T-helper 1 cell treated with Interleukin-12 subunit alpha and Interleukin-12 subunit beta and Interleukin-4 antibody, amounts not matched to agents 30 ng/mL and 1 ng/mL, for 36 hours (primary cell): ENCODE measurements at regions not wholly inside any gene's neighbourhood (a gene's known extent, or its start where the extent isn't known, plus 50 kb on each side); places are given as distances from the start of the nearest gene placed in this dataset.
"Not testable (repeated sequence)": the region's sequence is repeated elsewhere in the genome, so short reads cannot be mapped to it uniquely, and the experiment has no call there.

Experiments
- intact Hi-C: fragments of 100-400 bp; cut with micrococcal nuclease; formaldehyde crosslinking; loops from one replicate; pipeline ENCODE4 v1.15.1; 2024

DNA sequence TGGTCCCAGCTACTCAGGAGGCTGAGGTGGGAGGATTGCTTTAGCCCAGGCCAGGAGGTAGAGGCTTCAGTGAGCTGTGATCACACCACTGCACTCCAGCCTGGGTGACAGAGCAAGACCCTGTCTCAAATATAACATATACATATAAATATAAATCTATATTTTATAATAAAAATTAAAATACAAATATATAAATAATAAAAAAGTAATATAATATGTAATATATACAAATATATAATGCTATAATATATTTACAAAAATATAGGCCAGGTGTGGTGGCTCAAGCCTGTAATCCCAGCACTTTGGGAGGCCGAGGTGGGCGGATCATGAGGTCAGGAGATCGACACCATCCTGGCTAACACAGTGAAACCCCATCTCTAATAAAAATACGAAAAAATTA, 131.4 kb downstream of the MFAP3L start:
- intact Hi-C loops, result not testable (repeated sequence)

DNA sequence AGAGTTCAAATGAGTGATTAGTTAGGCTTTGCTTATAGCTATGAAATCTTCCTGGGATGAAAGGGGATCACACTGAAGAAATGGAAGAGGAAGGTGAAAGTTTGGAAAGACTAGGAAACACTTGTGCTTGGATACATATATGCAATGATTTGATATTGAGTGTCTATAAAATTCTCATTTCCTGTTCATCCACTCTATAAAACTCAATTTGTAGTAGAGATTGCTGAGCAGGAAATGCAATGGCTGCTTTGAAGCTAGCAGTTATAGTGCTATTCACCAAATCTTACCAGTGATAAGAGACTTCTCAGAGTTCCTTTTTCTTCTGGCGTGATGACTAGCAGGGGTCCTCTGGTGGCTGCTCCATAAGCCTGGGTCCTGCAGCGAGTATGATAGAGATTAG, 128.1 kb upstream of the HPF1 start:
- intact Hi-C loops, result no loop called here

DNA sequence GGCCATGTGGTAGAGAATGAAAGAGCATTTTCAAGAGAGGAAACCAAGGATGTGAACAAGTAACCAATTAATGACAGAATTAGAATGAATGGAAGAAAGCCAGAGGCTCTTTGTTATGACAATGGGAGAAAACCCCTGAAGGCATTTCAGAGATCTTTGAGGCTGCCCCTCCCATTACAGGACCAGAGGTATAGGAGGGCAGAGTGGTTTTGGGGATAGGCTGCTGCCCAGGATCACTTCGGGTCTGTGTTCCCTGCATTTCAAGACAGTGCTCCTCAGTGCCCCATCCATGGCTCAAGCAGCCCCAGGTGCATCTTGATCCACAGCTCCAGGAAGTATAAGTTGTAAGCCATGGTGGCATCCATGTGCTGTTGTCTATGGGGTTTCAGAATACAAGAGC, 124.0 kb upstream of the HPF1 start:
- intact Hi-C loops, result no loop called here

DNA sequence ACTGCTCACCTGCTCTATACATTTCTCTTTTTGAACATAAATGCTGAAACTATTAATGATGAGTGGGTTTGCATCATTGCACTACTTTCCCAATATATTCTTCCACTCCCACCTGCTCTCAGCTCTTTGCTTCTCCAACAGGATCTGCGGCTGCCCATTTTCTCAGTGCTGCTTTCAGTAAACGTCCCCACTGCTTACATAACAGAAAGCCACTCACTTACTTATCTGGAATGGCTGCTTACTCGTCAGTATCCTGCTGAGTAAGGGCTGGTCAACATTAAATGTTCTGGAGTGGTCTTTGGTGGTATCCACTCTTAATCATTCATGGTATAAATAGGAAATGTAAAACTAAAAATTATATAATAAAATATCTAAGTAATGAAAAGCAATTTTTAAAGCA, 112.8 kb upstream of the HPF1 start:
- intact Hi-C loops, result no loop called here

DNA sequence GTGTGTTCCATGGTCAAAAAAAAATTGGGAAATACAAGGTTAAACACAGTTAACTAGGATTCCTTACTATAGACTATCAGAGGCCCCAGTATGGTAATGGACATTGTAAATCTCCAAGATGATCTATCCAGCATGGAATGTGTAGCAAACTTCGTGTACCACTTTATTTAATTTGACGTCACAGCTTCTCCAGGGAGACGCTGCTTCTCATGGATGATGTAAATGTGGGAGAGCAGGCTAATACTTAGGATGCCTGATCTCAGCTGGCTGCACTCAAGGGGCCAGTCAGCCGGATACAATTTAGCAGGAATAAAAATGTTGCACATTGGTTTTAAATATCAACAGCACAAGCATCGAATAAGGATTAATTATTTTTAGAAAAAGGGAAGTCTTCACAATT, 111.7 kb upstream of the HPF1 start:
- intact Hi-C loops, result no loop called here

DNA sequence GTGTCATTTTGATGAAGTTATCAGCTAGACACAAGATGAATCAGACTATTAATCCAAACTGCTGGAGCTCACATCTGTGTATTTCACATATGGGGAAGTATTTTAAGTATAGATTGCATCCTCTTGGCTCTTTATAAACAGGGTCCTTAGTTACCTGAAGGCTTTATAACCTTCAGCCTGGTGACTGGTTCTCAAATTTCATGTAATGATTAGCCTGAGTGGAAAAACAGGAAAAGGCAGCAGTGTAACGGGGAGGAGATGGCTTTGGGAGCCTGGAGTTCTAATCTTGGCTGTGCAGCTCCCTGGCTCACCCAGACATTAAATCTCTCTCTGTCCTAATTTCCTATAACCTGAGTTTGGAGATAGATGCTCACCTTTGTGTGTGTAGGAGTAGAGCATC, 103.8 kb upstream of the HPF1 start:
- intact Hi-C loops, result no loop called here

DNA sequence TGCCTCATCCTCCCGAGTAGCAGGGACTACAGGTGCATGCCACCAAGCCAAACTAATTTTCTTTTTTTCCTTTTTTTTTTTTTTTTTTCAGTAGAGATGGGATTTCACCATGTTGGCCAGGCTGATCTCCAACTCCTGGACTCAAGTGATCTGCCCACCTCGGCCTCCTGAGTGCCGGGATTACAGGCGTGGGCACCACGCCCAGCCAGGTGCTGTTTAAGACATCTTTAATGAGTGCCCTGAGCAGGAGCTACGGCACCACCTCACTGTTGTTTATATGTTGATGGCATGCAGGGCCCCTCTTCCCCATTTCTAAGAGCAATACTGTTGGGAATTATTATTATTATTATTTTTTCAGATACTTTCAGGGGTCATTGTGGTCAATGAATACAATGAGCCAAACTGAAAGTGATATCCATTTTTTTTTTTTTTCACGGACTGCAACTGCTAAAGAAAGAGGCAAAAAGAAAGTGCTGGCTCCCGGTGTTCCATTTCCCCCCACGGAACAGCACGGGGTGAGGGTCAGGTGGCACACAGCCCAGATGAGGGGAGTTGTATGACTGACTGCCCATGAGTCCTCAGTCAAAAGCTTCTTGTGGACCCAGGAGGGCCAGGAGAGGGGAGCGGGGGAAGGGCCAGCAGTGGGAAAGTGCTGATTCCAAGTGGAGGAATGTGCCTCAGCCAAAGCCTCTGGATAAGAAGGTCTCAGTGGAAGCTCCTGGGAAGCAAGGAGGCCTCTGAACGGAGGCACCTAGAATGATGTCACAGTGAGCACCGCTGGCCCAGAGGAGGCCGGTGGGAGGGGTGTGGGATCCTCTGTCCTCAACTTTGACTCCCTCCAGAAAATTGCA, 101.8 kb upstream of the HPF1 start:
- intact Hi-C loops, result no loop called here

DNA sequence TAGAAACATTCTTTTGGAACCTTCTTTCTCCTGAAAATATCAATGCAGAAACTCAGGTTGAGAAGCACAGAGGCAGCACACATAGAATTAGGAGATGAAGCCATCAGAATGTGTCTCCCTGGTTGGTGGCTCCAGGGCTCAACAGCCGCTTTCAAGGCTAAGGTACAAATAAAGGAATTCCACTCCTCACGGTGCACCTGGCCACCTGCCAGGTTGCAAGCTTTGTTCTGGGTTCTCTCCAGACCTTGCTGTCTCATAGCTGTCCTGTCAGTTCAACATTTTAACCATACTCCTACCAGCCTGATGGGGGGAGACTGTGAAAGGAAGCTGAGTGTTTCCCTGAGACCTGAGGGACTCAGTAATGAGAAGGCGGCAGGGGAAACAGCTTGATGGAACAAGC, 96.3 kb upstream of the HPF1 start:
- intact Hi-C loops, result no loop called here

DNA sequence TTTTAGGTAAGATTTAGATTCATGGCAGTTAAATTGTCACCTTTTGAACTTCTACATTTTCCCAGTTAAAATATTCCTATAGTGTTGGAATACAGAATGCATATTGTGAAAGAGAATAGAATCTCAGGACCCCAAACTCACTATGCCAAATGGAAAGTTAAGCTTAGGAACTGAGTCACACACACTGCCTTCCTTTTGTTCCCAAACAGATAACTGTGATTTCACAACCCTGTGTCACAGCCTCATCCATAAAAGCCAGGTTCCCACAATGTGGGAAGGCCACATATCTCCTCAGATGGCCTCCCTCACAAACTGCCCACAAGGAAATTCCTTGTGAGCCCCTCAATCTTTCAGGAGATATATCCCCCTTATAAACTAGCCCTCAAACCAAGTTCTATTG, 94.7 kb upstream of the HPF1 start:
- intact Hi-C loops, result no loop called here

DNA sequence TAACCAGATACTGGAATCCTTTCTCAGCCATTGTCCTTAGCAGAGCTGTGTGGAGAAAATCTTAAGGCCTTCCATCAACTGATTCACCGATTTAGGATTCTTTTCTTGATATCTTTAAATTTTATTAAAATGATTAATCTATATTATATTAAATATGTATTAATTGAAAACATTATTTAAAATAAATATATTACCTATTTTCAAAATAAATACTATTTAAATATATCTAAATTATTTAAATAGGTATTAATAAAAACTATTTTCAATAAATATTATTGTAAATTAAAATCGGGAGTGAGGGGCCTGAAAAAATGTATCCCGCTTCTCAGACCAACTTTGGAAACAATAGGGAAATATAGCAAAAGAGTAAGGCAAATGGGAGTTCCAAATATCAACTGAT, 94.0 kb upstream of the HPF1 start:
- intact Hi-C loops, result no loop called here

DNA sequence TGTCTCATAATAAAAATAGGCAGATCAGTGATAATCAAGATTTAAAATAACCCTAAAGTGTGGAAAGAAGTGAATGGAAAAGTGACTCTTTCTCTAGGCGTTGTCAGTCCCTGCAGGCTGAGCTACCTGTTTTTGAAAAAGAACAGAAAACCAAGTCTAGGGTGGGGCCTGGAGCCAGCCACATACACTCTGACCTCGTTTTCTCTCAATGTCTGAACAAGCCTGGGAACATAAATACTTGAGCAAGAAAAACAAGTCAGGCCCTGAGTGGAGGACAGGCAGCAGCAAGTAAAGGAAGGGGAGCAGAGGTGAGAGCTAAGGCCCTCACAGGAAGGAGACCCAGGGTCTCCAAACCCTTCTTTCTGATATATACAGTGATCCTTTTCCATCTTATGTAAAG, 91.7 kb upstream of the HPF1 start:
- intact Hi-C loops, result no loop called here

DNA sequence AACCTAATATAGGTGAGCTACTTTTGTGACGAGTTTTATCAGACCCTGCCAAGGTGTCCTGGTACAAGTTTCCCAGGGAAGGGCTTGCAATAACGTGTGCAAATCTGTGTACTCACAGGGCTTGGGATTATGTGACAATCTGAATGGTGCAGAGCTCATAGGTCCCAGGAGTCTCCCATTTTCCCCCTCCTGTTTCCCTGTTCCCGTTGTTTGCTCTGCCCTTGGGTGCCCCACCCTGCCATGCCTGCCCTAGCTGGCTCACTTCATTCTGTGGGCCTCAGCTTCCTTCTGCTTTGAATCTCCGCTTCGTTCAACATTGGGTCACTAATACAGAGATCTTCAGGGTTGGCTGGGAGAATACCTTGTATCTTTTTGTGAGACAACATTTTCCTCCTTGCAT, 90.3 kb upstream of the HPF1 start:
- intact Hi-C loops, result no loop called here

DNA sequence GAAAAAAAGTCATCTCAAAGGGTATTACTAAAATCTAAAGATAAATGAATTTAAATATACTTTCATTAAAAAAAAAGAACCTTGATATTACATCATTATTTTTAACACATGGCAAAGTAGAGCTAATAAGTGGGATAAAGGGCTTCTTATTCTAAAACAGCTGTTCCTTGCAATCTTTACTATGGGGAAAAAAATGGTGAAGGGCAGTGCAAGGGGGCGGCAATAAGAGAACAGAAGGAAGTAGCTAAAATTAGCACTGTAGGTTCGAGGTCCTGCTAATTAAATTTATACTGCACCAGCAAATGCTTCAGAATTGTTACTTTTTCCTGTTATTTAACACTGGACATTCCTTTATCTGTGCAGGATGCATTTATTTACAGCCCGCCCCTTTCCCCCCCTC, 89.4 kb upstream of the HPF1 start:
- intact Hi-C loops, result no loop called here

DNA sequence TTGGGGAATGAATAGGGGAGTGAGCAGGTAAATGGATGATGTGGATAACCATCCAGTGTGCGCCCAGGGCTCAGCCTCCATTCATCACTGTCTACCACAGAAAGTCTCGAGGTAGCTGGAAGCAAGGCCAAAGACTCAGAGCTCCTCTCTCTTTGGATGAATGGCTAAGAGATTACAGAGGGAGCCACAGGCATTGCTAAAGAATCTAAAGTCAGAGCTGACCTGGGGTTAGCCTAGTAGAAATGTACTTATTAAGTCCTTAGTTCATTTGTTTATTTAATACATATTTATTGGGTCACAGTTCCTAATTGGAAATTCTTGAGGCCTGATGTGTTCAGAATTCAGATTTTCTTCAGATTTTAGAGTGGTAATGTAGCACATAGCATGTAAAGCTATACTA, 88.7 kb upstream of the HPF1 start:
- intact Hi-C loops, result no loop called here

DNA sequence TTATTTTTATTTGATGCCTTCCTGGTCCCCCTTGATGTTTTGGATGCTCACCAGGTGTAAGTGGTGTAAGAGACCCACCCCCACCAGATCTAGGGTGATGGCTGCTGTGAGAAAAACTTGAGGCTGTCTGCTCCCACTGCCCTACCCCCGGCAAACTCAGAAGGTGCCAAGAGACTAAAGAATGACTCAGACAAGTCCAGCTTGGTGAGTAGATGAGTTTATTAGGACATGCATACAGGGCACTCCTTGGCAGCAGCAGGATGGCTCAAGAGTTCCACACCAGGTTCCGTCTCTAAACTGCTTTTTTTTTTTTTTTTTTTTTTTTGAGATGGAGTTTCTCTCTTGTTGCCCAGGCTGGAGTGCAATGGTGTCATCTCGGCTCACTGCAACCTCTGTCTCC, 84.0 kb upstream of the HPF1 start:
- intact Hi-C loops, result no loop called here

DNA sequence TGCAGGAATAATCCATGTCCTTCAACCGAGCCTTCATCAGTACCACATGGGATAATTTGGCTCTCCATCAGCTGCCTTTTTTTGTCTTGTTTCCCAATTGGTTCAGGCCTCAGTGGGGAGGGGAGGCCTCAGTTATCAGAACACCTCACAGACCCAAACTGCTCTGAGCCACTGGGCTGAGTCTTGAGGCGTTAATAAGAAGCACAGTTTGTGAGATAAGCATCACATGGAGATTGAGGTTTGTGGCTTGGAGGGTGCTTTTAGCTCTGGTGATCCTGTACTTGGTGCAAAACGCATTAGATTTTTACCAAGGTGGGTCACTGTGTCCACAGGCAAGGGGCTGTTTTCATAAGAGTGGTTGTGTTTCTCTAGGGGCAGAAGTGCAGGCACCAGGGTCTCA, 82.8 kb upstream of the HPF1 start:
- intact Hi-C loops, result no loop called here

DNA sequence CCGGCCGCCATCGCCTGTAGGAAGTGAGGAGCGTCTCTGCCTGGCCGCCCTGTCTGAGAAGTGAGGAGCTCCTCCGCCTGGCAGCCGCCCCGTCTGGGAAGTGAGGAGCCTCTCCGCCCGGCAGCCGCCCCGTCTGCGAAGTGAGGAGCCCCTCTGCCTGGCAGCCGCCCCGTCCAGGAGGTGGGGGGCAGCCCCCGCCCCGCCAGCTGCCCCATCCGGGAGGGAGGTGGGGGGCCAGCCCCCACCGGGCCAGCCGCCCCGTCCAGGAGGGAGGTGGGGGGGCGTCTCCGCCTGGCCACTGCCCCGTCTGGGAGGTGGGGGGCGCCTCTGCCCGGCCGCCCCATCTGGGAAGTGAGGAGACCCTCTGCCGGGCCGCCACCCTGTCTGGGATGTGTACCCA, 70.6 kb upstream of the HPF1 start:
- intact Hi-C loops, result not testable (repeated sequence)

DNA sequence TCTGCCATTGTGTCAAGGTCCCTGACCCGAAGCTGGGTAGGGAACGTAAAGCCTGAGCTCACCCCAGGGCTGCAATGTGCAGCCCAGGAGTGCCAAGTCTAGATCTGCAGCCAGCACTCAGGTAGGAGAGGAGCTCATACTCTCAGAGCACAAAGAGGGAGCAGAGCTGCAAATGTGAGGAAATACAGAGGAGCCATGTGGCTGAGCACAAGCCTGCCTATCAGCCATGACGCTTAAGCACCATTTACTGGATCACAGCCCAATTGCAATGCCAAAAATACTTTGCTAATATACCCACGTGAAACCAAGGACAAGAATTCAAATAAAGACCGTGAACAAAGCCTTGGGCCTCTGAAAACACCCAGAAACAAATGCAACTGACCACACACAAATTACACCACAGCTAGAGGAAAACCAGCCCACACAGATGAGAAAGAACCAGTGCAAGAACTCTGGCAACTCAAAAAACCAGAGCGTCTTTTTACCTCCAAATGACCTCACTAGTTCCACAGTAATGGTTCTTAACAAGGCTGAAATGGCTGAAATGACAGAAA, 69.0 kb upstream of the HPF1 start:
- intact Hi-C loops, result no loop called here

DNA sequence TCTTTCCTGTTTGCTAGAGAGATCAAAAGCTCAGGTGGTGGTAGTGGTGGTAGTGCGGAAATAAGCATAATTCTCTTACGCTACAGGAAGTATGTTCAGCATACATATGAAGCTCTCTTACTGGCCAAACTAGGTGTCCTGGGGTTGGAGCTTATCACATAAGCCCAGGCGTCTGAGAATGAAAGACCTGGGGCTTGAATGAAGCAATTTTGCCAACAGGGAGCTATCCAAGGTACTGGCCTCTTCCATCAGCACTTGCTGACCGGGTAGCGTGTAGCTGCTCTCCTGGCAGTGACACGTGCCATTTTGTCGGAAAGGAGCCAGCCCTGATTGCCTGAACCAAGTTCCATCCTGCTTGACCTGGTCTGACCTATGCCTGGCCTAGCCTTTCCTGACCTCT, 65.9 kb upstream of the HPF1 start:
- intact Hi-C loops, result no loop called here

DNA sequence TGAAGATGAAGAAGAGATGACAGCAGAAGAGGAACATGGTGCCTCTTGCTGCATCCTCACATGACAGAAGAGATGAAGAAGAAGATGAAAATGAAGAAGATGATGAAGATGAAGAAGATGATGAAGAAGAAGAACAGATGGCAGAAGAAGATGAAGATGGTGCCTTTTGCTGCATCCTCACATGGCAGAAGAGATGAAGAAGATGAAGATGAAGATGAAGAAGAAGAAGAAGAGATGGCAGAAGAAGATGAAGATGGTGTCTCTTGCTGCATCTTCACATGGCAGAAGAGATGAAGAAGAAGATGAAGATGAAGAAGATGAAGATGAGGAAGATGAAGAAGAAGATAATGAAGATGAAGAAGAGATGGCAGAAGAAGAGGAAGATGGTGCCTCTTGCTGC, 63.7 kb upstream of the HPF1 start:
- intact Hi-C loops, result no loop called here

DNA sequence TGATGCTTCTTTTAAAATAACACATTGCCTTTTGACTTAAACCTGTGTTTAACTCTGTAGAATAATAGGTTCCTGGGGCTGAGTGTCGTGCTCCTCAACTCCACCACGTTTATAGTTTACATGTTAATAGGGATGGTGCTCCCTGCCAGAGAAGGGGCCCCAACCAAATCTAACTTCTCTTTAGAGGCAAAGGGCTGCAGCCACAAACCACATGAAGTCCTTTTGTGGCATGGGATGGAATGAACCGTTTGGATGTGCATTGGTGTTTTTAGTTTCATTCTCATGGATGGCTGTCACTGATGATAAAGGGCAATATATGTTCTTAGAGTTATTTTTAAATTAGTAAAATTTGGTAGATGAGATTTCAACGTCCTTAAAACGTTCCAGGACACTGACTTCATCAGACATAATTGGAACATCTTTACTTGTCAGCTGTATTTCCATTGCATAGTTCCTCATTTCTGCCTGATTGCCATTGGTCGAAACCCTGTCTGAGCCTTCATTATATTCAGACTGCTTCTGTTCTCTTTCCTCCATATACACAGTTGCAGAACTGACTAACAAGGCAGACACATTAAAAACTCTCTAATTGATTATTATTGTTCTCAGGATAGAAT, 60.4 kb upstream of the HPF1 start:
- intact Hi-C loops, result no loop called here

DNA sequence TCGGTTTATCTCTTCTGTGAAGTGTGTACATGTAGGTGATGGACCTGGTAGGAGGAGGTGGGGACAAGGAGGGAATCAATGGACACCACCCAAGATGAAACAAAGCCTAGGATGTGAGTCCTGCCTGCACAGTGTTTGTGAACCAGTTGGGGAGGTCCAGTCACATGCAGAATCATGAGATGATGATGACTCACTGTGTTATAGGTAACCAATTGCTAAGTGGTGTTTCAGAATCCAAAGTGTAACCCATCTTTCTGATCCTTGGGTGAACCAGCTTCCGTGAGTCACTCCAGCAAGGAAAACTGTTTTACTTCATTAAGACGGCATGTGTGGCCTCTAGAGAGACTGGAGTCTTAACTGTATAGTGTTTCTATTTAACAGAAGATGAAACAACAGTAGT, 57.9 kb upstream of the HPF1 start:
- intact Hi-C loops, result no loop called here

DNA sequence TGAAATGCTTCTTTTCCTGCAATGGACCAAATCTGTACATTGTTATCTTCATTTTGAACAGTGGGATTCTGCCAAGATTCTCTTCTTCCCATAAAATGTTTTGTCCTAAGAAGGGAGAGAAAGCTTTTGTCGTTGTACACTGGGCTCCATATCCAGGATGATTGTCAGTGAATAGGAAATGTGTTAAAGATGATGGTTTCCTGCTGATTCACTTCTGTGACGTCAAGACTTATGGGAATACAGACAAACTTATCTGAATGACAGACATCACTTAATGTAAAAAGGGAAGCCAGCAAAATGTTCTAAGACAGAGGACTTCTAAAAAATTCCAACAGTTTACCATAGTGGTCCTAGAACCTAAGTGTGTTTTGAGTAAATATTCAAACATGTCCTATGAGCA, 53.7 kb upstream of the HPF1 start:
- intact Hi-C loops, result loop anchor here (2.0 to 5.0 kb wide), 2 partner anchors 53 to 216 kb away; partner anchors contain the start of gene MFAP3L
